OCI-LY3 (cell line): ENCODE measurements at regions not wholly inside any gene's neighbourhood (a gene's known extent, or its start where the extent isn't known, plus 50 kb on each side); places are given as distances from the start of the nearest gene placed in this dataset.

Experiments
- EZH2phosphoT487 ChIP-seq: fragments of 200-600 bp; shearing (Covaris generic); IDR thresholded peaks from 2 replicates; pipeline ENCODE4 v1.6.1; 2018; ENCODE audit warnings: antibody characterized with exemption, mixed run types, low read depth
- TF ChIP-seq, protein P1 (sequence below): fragments of 200-600, 300-600 bp; sonication (generic); IDR thresholded peaks from 2 replicates; pipeline ENCODE4 v1.5.1; 2014; ENCODE audit warnings: antibody characterized with exemption, low read length, low read depth

- TF ChIP-seq, protein P1, sequence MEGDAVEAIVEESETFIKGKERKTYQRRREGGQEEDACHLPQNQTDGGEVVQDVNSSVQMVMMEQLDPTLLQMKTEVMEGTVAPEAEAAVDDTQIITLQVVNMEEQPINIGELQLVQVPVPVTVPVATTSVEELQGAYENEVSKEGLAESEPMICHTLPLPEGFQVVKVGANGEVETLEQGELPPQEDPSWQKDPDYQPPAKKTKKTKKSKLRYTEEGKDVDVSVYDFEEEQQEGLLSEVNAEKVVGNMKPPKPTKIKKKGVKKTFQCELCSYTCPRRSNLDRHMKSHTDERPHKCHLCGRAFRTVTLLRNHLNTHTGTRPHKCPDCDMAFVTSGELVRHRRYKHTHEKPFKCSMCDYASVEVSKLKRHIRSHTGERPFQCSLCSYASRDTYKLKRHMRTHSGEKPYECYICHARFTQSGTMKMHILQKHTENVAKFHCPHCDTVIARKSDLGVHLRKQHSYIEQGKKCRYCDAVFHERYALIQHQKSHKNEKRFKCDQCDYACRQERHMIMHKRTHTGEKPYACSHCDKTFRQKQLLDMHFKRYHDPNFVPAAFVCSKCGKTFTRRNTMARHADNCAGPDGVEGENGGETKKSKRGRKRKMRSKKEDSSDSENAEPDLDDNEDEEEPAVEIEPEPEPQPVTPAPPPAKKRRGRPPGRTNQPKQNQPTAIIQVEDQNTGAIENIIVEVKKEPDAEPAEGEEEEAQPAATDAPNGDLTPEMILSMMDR, result no peak
- no peak for TF ChIP-seq EZH2phosphoT487
These were observed 301.0 kb upstream of the GNAI1 start for GRCh38 chr7:79833616-79834015.
